GM21528 (cell line): ENCODE measurements at regions not wholly inside any gene's neighbourhood (a gene's known extent, or its start where the extent isn't known, plus 50 kb on each side); places are given as distances from the start of the nearest gene placed in this dataset.
A peak's percentile ranks its signal among the peaks of the same experiment; 100 is the strongest.

Source experiments
- ATAC-seq: cut with Tn5 transposase; IDR thresholded peaks from one replicate; pipeline ENCODE4 v1.9.1; 2021; ENCODE audit warnings: mild to moderate bottlenecking, moderate library complexity; ENCODE audit not compliant: unreplicated experiment, low FRiP score

DNA sequence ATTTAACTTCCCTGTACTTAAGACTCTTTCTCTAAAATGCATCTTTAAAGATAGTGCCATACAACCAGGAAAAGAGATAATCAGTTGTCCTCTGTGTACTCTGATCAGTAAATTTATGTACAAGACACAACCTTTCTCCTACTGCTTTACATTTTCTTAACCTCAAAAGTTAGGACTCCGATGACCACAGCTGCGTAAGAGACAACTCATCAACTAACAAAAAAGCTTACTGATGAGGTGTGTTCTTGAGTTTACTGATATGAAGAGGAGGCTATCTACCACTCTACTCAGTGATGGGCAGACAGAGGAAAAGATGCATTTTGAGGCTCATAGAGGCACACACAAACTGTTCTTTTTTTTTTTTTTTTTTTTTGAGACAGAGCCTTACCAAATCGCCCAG, 71.4 kb upstream of the HIF1A start:
- ATAC-seq, result no peak

GRCh38 chr14:61625165-61625564, 70.1 kb upstream of the HIF1A start:
- ATAC-seq, result no peak

DNA sequence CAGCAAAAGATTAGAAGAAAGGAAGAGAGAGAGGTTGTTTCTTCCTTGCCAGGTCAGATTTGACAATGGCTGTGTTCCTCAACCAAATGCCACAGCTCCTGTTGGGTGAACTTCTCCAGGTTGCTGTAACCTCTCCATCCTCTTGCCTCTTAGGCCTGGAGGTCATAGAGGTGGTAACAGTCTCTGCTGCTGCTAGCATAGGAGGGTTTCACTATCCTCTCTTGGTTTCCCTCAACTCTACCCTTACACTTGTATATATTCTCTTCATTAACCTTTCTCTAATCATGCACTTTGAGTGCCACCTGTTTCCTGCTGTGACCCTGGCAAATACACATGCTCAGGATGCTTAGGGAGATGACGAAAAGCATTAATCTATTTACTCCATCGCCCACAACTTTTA, 67.7 kb upstream of the HIF1A start:
- no peak for ATAC-seq

DNA sequence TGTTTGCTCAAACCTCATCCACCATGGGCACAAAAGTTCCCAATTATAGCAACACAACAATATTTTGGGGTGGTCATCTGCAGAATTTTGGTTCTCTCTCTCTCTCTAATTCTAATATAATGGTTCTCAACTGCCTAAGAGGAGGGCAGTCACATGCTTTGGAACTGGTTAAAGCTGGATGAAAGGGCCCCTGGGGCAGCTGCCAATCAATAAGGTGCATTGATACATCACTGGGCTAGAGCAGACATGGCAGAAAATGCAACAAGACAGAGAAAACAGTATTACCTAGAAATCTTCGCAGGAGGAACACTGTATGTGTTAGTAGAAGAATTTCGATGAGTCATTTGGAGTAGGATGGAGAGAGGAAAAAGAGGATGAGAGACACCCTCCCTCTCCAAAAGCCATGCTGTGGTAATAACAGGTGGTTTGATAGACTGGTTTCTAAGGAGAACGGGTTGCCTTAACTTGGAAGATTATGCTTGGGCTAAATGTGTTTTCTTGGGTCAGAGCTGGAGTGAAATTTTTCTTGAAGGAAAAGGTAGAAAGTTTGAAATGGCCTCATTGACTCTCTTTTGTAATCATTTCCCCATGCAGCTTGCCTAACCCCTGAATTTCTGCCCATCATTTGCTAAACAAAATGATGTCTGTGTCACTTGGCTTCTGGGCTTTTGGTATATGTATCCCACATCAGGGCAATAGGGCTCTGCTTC, 67.1 kb upstream of the HIF1A start:
- no peak for ATAC-seq

- no peak for ATAC-seq
Observed at GRCh38 chr14:61630399-61631044, 64.8 kb upstream of the HIF1A start.

GRCh38 chr14:61631045-61631687, 64.1 kb upstream of the HIF1A start:
- no peak for ATAC-seq

GRCh38 chr14:61632401-61632800, 62.9 kb upstream of the HIF1A start:
- ATAC-seq, result no peak

GRCh38 chr14:61632807-61633206, 62.5 kb upstream of the HIF1A start:
- ATAC-seq, result no peak

DNA sequence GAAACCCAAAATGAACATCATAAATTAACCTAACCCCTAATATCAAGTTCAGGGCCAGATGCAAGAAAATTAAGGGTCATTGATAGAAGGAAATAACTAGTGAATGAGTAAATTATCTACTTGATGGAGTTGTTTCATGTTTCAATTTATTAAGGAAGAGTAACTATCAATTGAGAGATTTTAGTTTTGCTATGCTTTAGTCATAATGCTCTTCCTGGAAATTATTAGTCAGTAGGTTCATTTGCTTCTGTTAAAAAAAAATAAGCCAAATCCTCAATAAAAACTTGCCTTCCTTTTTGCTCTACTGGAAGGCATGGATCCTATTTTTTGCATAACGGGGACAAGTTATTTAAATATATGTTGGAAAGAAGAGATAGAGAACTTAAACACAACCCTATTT, 59.0 kb upstream of the HIF1A start:
- no peak for ATAC-seq

GRCh38 chr14:61636779-61637178, 58.5 kb upstream of the HIF1A start:
- no peak for ATAC-seq

GRCh38 chr14:61638595-61639387, 56.5 kb upstream of the HIF1A start:
- no peak for ATAC-seq

DNA sequence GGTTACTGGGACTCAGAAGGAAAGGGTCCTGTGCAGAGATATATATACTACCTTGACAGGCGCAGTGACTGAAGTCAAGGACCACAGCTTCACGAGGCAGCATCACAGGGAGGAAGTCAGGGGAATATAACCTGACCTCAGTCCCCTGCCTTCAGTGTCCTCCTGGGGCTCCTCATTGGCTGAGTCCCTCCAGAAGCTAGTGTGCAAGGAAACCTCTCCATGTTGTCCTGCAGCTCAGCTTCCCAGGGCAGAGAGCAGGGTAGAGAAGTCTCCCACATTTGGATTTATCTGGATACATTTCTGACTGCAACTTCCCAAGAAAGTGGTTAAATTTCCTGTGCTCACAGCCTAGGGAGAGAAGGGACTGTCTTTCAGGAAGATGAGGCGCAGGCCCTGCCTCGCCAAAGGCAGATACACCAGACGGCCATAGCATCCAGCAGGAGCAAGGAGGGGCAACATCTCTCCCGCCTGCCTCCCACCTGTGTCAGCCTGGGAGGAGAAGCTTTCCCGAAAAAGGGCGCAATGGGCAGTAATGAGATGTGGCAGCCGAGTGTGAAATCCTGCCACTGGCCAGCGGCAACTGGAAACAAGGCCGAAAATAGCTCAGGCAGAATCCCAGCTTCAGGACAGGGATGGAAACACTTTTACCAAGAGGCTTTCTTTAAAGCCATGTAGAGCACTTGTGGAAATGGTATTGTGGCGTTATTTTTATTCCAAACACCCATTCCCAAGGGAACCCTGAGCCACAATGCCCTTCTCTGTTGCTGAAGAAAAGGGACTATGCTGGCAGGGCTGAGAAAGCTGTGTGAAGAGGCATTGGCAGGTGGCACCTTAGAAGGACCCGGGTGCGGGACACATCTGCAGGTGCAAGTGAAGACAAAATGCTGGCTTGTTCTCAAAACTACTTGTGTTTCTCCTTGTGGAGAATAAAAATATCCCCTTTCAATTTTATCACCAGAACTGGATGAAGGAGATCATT, 54.9 kb upstream of the HIF1A start:
- ATAC-seq, result no peak

- no peak for ATAC-seq
Observed at GRCh38 chr14:61641914-61642613, 53.2 kb upstream of the HIF1A start.

- no peak for ATAC-seq
Observed at GRCh38 chr14:61642614-61642982, 52.7 kb upstream of the HIF1A start.

GRCh38 chr14:61643555-61643954, 51.8 kb upstream of the HIF1A start:
- ATAC-seq, result no peak

DNA sequence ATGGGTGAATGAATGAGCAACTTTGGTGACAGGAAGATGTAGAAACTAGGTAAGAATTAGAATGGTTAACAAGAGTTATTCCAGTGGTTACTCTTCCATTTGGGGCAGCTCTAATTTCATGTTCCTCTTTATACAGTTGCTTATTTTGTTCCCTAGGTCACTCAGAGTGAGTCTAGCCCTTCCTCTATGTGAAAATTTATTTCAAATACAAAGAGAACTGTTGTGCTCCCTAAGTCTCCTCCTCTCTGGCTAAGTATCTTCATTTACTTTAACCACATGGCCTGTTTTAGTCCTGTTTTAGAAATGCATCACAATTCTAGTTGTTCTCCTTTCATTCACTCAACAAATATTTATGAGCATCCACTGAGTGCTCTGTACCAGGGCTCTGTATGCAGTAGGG, 51.1 kb upstream of the HIF1A start:
- peak; percentile 26 for ATAC-seq

DNA sequence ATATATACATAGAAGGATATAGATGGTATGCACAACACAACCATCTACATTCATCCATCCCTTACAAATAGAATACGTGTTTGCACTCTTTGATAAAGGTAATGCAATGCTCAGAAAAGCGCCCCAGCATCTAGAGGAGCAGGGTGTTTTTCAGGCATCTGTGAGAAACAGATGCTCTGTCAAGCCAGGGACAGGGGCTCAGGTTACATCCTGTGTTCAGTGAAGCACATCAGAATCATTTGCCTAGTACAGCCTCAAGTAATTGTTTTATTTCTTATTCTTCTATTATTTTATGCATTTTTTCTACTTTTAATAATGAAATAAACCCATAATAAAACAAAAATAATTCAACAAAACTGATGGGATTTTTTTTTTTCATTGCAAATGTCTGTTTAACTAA, 50.5 kb upstream of the HIF1A start:
- peak; percentile 76 for ATAC-seq

DNA sequence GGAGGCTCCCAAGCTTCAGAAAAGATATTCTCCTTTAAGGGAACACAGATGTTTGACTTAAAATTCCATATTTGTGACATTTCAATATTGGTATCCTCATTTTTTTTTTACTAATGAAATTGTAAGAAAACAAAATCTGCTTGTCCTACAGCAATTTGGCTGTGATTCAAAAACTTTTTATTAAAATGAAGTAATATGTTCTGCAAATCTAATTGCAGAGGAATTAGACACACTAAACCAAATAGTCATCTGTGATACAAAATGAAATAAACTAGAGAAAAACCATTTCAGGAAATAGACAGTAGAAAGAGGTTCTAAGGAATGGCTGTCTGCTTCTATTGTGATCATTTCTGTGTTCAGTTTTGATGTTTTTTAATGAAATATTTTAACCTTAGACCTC, 50.1 kb upstream of the HIF1A start:
- no peak for ATAC-seq
